ENCODE measurements at regions not wholly inside any gene's neighbourhood (a gene's known extent, or its start where the extent isn't known, plus 50 kb on each side); places are given as distances from the start of the nearest gene placed in this dataset.
"Not testable (repeated sequence)": the region's sequence is repeated elsewhere in the genome, so short reads cannot be mapped to it uniquely, and the experiment has no call there.

DNA sequence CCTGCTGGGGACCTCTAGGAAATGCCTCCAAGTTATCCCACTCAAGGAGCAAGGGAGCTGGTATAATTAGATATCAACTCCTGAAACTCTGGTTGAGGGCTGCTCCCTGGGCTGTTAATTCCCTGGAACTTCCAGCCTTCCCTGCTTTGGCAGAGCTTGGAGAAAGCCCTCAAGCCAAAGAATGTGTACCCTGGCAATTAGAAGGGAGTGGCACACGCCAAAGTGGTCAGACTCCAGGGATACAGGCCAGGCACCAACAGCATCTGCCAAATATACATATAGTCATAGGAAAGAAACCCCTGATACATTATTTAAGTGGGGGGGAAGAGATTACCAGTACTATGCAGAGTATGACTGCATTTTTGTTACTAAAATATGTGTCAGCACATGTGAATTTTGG, 616.8 kb downstream of the BCOR start:
- DNase-seq: no peak
- intact Hi-C loops (cut with DNase I): no loop called here

GRCh38 chrX:39481621-39482020, 616.1 kb downstream of the BCOR start:
- intact Hi-C loops (cut with DNase I): no loop called here
- DNase-seq: no peak

DNA sequence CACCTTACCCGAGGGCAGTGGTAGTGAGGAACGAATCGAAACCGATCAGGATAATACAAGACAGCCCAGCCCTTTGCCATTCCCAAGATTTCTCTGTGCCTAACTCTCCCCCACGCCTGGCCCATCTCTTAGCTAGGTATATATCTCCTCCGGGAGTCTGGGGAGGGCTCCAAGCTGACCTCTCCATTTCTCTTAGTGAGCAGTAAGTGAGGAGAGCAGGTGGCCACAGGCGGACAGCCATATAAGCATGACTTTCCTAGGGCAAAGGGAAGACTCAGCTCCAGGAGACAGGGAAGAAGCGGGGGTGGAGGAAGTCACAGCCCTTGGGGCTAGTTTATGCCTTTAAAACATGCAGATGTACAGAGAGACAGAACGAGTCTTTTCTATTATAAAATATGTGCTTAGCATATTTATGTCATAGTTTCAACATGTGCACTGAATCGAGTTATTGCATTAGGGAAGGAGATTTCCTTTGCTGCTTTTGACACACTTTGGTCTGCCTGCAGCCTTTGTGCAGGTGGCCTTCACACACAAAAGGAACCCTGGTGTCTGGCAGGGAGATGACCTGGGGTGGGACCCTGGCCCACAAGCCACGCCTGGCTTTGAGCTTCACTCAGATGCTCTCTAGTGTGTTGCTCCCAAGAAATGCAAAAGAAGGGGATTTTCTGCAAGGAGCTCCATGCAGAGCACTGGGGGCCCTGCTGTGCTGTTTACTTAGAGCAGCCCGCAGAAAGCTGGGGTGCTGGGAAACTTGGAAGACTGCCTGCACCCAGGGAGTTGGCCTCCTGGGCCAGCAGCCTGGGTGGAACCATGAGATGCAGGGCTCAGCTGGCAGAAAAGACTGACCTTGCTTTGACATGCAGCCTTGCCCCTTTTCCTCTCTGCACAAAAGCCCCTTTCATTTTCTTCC, 613.3 kb downstream of the BCOR start:
- intact Hi-C loops (cut with DNase I): no loop called here
- DNase-seq: peak in 30 of 42 donors; percentile 8 to 58 (median 30)

GRCh38 chrX:39487166-39487968, 610.4 kb downstream of the BCOR start:
- peak in 16 of 42 donors; percentile 7 to 52 (median 29) for DNase-seq
- intact Hi-C loops (cut with DNase I): no loop called here

DNA sequence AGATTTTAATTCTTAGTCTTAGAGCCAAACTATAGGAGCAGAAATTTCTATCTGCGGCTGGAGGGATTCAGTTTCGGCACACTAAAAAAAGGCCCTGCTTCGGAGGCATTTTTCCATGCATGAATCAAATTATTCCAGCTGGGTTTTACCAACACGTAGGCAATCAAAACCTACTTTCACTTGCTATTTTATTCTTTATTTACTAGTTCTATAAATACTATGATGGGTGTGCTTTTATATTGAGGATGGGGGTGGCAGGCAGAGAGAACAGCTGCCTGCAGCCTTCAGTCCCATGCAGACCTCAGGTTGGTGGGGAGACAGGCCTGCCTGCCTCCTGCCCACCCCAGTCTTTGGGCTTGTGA, 609.8 kb downstream of the BCOR start:
- intact Hi-C loops (cut with DNase I): no loop called here
- no peak for DNase-seq

DNA sequence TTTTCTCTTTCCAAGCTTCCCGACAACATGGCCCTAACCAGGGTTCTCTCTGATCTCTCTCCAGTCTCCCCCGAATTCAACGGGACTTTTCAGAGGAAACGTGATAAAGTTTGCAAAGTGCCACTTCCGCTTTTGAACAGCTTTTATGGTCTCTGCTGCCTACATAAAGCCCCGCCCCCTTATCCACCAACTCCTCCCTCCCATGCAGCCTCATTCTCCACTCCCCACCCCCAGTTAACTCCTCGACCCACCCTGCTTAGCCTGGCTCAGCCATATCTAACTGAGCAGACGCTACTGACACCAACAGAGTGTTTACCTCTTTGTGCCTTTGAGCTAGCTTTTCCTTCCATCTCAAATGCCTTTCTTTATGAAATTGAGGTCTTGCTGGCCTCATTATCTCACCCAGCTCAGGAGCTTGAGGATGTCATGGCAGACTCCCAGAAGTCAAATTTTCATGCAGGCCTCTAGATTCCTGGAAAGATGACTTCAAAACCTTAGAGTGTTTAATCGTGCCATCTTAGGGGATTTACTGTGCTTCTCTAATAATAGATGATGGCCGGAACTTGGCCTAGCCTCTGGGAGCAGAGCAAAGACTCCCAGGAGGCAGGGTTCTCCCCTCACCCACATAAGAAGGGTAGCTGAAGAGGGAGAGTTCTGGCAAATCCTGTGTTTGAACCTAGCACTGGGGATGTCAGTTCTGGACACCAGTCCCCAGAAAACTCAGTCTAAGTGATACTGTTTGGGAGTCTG, 606.0 kb downstream of the BCOR start:
- intact Hi-C loops (cut with DNase I): no loop called here
- no peak for DNase-seq

DNA sequence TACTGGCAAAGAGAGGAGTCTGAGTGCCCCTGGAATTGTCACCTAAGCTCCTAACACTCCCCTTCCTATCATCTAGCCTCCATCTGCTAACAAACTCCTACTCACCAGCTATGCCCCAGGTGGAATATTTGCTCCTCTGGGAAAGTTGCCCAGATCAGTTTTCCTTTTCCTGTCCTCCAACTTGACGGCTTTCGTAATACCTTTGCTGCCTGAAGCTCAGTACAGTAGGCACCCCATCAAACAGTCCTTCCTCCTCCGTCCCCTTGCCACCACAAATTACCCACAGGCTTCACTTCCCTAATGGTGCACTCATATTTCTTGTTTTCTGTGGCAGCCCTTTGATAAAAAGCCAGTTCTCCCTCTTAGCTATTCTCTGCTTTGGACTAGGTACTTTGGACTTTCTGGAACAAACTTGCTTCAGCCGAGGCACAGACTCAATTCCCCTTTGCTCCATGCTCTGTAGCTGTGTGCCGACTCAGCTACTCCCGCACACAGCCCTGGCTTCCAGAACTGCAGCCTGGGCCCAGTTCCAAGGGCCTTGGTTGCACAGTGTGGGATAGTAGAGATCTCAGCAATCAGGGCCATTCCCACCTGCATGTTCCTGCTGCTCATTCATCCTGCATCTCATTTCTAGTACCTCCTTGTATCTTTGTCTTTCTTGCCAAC, 605.1 kb downstream of the BCOR start:
- peak in 3 of 42 donors; percentile 9 to 39 (median 10) for DNase-seq
- intact Hi-C loops (cut with DNase I): no loop called here

GRCh38 chrX:39493168-39493567, 604.6 kb downstream of the BCOR start:
- DNase-seq: no peak
- intact Hi-C loops (cut with DNase I): no loop called here

DNA sequence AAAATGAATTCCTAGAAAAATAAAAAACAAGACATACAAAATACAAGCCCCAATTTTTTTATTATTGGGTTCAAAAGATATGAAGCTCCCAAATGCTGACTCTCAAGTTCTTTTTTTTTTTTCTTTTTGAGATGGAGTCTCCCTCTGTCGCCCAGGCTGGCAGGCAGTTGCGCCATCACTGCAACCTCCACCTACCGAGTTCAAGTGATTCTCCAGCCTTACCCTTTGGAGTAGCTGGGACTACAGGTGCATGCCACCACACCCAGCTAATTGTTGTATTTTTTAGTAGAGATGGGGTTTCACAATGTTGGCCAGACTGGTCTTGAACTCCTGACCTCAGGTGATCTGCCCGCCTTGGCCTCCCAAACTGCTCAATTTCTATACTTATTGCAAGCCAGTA, 600.6 kb downstream of the BCOR start:
- intact Hi-C loops (cut with DNase I): not testable (repeated sequence)

DNA sequence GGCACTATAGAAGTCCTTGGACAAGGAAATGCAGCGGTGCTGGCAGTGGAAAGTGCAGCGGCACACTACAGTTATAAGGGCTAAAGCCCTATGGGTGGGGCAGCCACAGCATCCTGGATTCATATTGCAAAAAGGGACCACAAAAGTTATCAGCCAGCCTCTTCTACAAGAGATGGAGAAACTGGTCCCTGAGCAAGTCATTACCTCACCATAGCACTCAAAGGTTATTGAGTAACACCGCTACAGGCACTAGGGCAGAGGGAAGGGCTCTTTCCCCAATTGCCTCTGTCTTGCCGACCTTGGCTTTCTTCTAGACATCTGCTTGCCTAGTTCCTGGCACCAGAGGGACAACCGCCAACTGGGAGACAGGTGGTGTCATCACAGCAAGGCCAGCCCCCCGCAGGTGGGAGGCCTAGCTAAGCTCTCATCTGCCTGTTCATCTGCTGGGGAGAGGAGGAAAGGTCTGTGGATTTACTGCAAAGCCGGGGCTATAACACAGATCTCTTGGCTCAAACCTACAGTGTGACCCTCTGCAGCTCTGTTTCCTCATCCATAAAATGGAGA, 600.0 kb downstream of the BCOR start:
- intact Hi-C loops (cut with DNase I): no loop called here
- DNase-seq: no peak

More for the DNA sequence above, 600.6 kb downstream of the BCOR start:
- not testable (repeated sequence) for DNase-seq

DNA sequence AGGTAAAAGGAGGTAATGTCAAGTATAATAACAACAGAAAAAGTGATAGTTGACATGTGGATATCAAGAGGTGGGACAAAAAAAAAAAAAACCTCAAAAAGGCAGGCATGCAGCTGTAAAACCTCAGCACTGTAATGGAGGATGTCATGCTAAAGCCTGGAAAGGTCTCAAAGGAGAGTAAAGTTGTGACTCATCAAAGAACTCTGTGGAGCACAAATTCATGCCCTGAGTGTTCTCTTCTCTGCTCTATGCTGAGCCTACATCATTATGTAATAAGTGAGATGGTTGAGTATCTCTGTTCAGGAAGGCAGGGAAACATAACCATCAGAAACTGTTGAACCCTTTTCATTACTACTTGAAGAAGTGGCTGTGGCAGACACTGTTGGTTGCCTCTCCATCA, 597.8 kb downstream of the BCOR start:
- intact Hi-C loops (cut with DNase I): no loop called here
- DNase-seq: no peak

GRCh38 chrX:39501822-39502221, 595.9 kb downstream of the BCOR start:
- intact Hi-C loops (cut with DNase I): no loop called here
- no peak for DNase-seq

DNA sequence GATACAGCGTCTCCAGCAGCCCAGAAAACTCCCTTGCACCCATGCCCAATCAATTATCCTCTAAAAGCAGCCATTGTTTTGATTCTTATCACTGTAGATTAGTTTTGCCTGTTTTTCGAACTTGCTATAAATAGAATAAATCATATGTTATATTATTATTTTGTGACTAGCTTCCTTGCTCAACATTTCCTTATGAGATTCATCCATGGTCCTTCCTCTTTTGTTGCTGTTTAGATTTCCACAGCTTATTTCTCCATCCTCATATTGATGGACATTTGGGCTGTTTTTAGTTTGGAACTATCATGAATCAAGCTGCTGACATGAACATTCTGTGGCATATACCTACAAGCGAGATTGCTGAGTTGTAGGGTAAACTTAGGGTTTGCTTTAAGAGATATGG, 595.3 kb downstream of the BCOR start:
- intact Hi-C loops (cut with DNase I): no loop called here
- no peak for DNase-seq

GRCh38 chrX:39504227-39504626, 593.5 kb downstream of the BCOR start:
- DNase-seq: no peak
- intact Hi-C loops (cut with DNase I): no loop called here

GRCh38 chrX:39504850-39505259, 592.9 kb downstream of the BCOR start:
- no peak for DNase-seq
- intact Hi-C loops (cut with DNase I): no loop called here

- no peak for DNase-seq
- intact Hi-C loops (cut with DNase I): no loop called here
These were observed 591.6 kb downstream of the BCOR start for GRCh38 chrX:39506131-39506530.

GRCh38 chrX:39507034-39507433, 590.7 kb downstream of the BCOR start:
- DNase-seq: no peak
- intact Hi-C loops (cut with DNase I): no loop called here

DNA sequence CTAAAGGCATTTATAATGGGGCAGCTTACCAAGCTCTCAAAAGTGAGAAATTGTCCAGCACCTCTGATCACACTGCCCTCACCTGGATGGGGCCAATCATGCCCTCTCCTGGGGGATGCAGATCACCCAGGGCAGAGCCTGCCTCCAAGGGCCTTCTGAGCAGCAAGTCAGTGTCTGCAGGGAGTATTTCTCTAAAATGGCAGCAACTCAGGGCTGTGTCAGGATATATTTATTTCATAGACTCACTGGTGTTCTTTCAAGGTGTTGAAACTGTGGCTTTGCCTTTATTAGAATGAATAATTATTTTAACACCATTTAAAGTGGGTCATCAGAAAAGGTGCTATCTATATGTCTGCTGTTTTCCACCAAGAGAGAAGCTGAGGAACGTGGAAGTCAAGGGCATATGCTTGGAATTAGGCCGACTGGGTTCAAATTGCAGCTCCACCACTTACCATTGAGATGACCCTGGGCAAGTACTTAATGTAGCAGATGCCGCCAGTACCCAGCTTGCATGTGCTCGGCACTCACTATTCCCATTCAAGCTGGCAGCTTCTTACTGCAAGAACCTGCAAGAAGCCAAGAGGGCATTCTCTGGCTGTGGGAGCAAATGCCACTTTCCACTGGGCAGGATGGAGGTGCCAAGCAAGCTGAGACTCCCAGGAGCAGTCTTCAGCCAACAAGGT, 590.0 kb downstream of the BCOR start:
- no peak for DNase-seq
- intact Hi-C loops (cut with DNase I): no loop called here

Measured in head of caudate nucleus (tissue), 42 donors.